OCI-LY7 (cell line): ENCODE measurements at regions not wholly inside any gene's neighbourhood (a gene's known extent, or its start where the extent isn't known, plus 50 kb on each side); places are given as distances from the start of the nearest gene placed in this dataset.

Experiments used
- BruUV-seq: library from RNA; stranded (reverse); fragments of 400-500 nt; replicated peaks from 2 replicates; lab custom pipeline; 2021; lab: Mats Ljungman, UMichigan
- CTCF ChIA-PET: fragments of 300-600 bp; sonication (Branson Sonifier 250); formaldehyde crosslinking; loops from one replicate; lab custom pipeline; 2022; ENCODE audit warnings: antibody characterized with exemption; ENCODE audit not compliant: unreplicated experiment; lab: Charles Lee
- POLR2A ChIA-PET: fragments of 300-600 bp; sonication (Branson Sonifier 250); formaldehyde crosslinking; loops from one replicate; lab custom pipeline; 2022; ENCODE audit warnings: antibody characterized with exemption; lab: Charles Lee
- DNase-seq: peaks from one replicate; pipeline ENCODE4 v3.0.0-alpha.2; 2015; ENCODE audit warnings: low spot score
- H2AFZ ChIP-seq: fragments of 200-600 bp; sonication (generic), shearing (Covaris generic); 2 replicates; pipeline ENCODE4 v1.6.1; 2014; ENCODE audit warnings: mild to moderate bottlenecking, antibody characterized with exemption, low read length, moderate library complexity
- H3K27ac ChIP-seq: fragments of 200-600 bp; sonication (generic); 2 replicates; pipeline ENCODE4 v1.5.1; 2014; ENCODE audit warnings: mixed run types, low read depth, mild to moderate bottlenecking, moderate library complexity, low read length, inconsistent platforms; ENCODE audit not compliant: poor library complexity, severe bottlenecking
- H3K36me3 ChIP-seq: fragments of 200-600 bp; sonication (generic); 2 replicates; pipeline ENCODE4 v1.6.1; 2014; ENCODE audit warnings: mild to moderate bottlenecking, antibody characterized with exemption, low read length, moderate library complexity, mixed read lengths; ENCODE audit not compliant: insufficient read depth
- H3K4me1 ChIP-seq: fragments of 200-600 bp; sonication (generic); 2 replicates; pipeline ENCODE4 v1.5.1; 2014; ENCODE audit warnings: mild to moderate bottlenecking, low read length; ENCODE audit not compliant: insufficient read depth, poor library complexity, severe bottlenecking
- H3K4me2 ChIP-seq: fragments of 200-600 bp; sonication (generic); 2 replicates; pipeline ENCODE4 v1.6.1; 2014; ENCODE audit warnings: mild to moderate bottlenecking, low read length
- H3K4me3 ChIP-seq: fragments of 200-600 bp; sonication (generic); 2 replicates; pipeline ENCODE4 v1.5.1; 2014; ENCODE audit warnings: mild to moderate bottlenecking, low read depth, low read length; ENCODE audit not compliant: poor library complexity, severe bottlenecking
- H3K79me2 ChIP-seq: fragments of 200-600 bp; sonication (generic); 2 replicates; pipeline ENCODE4 v1.6.1; 2016; ENCODE audit warnings: low read depth, mild to moderate bottlenecking, low read length, moderate library complexity, mixed read lengths; ENCODE audit not compliant: insufficient read depth
- H3K9me2 ChIP-seq: fragments of 200-600 bp; sonication (generic); 2 replicates; pipeline ENCODE4 v1.6.1; 2016; ENCODE audit warnings: mild to moderate bottlenecking, low read length, mixed read lengths; ENCODE audit not compliant: insufficient read depth
- H3K9me3 ChIP-seq: fragments of 200-600 bp; sonication (generic); 2 replicates; pipeline ENCODE4 v1.6.1; 2014; ENCODE audit warnings: mild to moderate bottlenecking, mixed run types, low read length, mixed read lengths
- H4K20me1 ChIP-seq: fragments of 200-600 bp; sonication (generic); 2 replicates; pipeline ENCODE4 v1.6.1; 2014; ENCODE audit warnings: mild to moderate bottlenecking, antibody characterized with exemption, low read length, moderate library complexity, mixed read lengths; ENCODE audit not compliant: insufficient read depth
- EZH2phosphoT487 ChIP-seq: fragments of 200-600 bp; sonication (generic); IDR thresholded peaks from 2 replicates; pipeline ENCODE4 v1.6.1; 2018; ENCODE audit warnings: low read depth, borderline replicate concordance, mild to moderate bottlenecking, mixed run types, antibody characterized with exemption, low read length, moderate library complexity, mixed read lengths
- intact Hi-C: fragments of 100-400 bp; cut with micrococcal nuclease; formaldehyde crosslinking; loops from one replicate; pipeline ENCODE4 v1.10.0; 2022; ENCODE audit not compliant: unreplicated experiment
- TF ChIP-seq, protein P1 (sequence below): fragments of 200-600 bp; sonication (generic); conservative IDR thresholded peaks from 2 replicates; pipeline ENCODE4 v1.5.1; 2014; ENCODE audit warnings: mild to moderate bottlenecking, antibody characterized with exemption, low read length, moderate library complexity, mixed read lengths

- Histone ChIP-seq H3K36me3 (no peaks in the 10 kb centered on the region), H3K79me2 (no peaks in the 10 kb centered on the region), H3K4me3 (no peak overlapping the region), H3K4me1 (no peaks in the 10 kb centered on the region), H3K9me2 (no peaks in the 10 kb centered on the region), H2AFZ (no peak overlapping the region), H4K20me1 (no peaks in the 10 kb centered on the region), H3K9me3 (no peaks in the 10 kb centered on the region), H3K27ac (no peak overlapping the region), H3K4me2 (no peak overlapping the region)
- no peak for DNase-seq
- no TSS peak for BruUV-seq
- TF ChIP-seq, protein P1, sequence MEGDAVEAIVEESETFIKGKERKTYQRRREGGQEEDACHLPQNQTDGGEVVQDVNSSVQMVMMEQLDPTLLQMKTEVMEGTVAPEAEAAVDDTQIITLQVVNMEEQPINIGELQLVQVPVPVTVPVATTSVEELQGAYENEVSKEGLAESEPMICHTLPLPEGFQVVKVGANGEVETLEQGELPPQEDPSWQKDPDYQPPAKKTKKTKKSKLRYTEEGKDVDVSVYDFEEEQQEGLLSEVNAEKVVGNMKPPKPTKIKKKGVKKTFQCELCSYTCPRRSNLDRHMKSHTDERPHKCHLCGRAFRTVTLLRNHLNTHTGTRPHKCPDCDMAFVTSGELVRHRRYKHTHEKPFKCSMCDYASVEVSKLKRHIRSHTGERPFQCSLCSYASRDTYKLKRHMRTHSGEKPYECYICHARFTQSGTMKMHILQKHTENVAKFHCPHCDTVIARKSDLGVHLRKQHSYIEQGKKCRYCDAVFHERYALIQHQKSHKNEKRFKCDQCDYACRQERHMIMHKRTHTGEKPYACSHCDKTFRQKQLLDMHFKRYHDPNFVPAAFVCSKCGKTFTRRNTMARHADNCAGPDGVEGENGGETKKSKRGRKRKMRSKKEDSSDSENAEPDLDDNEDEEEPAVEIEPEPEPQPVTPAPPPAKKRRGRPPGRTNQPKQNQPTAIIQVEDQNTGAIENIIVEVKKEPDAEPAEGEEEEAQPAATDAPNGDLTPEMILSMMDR, result no peak
- TF ChIP-seq EZH2phosphoT487, result no peak
- intact Hi-C loops, result no loop called here
- POLR2A ChIA-PET, result no interaction called here
- CTCF ChIA-PET, result no interaction called here
Observed at GRCh38 chr1:43052322-43052721, 93.7 kb upstream of the SLC2A1 start.

- Histone ChIP-seq H3K9me3 (no peaks in the 10 kb centered on the region), H4K20me1 (no peaks in the 10 kb centered on the region), H3K9me2 (no peaks in the 10 kb centered on the region), H3K4me3 (no peak overlapping the region), H2AFZ (no peak overlapping the region), H3K4me2 (no peak overlapping the region), H3K79me2 (no peaks in the 10 kb centered on the region), H3K36me3 (no peaks in the 10 kb centered on the region), H3K4me1 (no peaks in the 10 kb centered on the region), H3K27ac (no peak overlapping the region)
- no peak for DNase-seq
- ChIA-PET POLR2A (no interaction called here), CTCF (no interaction called here)
- TF ChIP-seq EZH2phosphoT487, result no peak
- BruUV-seq, result no TSS peak
- intact Hi-C loops, result no loop called here
Observed at GRCh38 chr1:43049481-43049880, 90.8 kb upstream of the SLC2A1 start.

DNA sequence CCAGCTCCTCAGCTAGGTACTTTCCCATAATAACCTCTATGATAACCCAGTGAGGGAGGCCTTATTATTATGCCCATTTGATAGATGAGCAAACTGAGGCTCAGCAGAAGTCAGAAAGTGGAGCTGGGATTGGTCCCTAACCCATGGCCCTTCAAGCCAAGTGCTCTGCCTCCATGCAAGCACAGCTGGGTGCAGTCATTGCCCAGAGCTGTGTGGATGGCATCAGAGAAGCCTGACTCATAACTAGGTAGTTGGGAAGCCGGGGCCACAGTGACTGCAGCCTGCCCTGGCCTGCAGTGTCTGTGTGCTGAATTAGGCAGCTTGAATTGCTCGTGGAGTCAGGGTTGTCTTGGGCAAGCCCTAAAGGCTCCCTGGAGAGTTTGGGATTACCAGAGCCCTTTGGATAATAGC, 89.9 kb upstream of the SLC2A1 start:
- TF ChIP-seq, protein P1, result no peak
- TF ChIP-seq EZH2phosphoT487, result no peak
- DNase-seq, result no peak
- H3K9me3 ChIP-seq, result no peaks in the 10 kb centered on the region
- H3K27ac ChIP-seq, result no peak overlapping the region
- no peak overlapping the region for H3K4me3 ChIP-seq
- ChIA-PET CTCF (no interaction called here), POLR2A (interaction anchor here (0.9 kb wide), 1 partner anchor 25 kb away, joined by 3 read pairs; no protein-coding TSS in a partner anchor)
- intact Hi-C loops, result no loop called here
- H3K4me1 ChIP-seq, result no peaks in the 10 kb centered on the region
- H4K20me1 ChIP-seq, result no peaks in the 10 kb centered on the region
- no peaks in the 10 kb centered on the region for H3K9me2 ChIP-seq
- no peak overlapping the region for H3K4me2 ChIP-seq
- H2AFZ ChIP-seq, result no peak overlapping the region
- no peaks in the 10 kb centered on the region for H3K79me2 ChIP-seq
- BruUV-seq, result no TSS peak
- H3K36me3 ChIP-seq, result no peaks in the 10 kb centered on the region
